HG03139 (cell line): ENCODE measurements at regions not wholly inside any gene's neighbourhood (a gene's known extent, or its start where the extent isn't known, plus 50 kb on each side); places are given as distances from the start of the nearest gene placed in this dataset.

Source experiments
- ATAC-seq: cut with Tn5 transposase; IDR thresholded peaks from one replicate; pipeline ENCODE4 v1.9.1; 2021; ENCODE audit not compliant: unreplicated experiment

GRCh38 chr6:84466511-84466910 lies 239.1 kb upstream of the CEP162 start:
- ATAC-seq, result no peak

DNA sequence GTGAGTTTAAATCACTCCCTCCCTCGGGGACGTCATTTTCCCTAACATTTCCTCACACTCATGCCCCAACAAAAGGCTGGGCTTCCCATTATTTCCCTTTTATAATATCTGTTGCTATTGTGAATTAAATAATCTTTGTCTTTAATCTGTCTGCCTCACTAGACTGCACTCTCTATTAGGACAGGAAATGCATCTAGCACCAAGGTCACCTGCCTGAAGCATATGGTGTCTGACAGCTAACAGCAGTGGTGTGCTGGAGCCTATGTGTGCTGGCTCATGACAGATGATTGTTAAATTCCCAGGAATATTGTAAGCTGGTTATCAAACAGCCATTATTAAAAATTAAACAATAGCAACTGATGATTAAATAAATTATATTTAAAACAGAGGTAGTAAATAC lies 237.0 kb upstream of the CEP162 start:
- no peak for ATAC-seq

DNA sequence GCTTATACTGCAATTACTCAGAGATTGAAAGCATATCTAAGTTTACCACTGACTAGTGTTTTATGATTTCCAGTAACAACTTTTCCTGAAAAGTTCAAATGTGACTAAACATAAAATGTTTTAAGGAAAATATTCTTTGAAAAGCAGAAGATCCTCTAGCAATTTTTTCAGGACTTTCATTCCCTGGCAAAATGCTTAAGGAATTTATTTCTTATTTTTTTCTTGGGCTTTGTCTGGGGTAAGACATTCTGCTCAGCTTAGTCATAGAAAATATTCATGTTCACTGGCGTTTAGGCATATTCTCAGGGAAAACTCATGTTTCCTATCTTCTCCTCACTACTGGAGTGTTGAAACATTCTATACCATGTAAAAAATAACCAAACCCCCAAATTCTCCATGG lies 235.3 kb upstream of the CEP162 start:
- no peak for ATAC-seq

GRCh38 chr6:84461461-84461860 lies 234.0 kb upstream of the CEP162 start:
- no peak for ATAC-seq

DNA sequence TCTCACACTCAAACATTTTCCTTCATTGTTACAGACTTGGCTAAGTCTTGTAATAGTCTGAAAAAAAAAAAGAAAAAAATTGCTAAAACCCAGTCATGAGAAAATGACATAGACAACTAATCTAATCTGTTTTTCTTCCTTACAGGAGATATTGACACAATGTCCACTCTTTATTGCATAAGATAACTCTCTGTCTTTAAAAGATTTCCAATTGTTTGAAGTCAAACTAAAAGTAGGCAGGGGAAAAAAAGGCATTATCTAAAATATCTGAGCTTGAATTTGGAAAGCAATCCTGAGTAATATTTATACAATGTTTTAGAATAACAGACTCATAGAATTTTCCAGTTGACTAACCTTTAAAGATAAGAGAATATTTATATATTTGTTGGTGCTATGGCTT lies 233.0 kb upstream of the CEP162 start:
- no peak for ATAC-seq

DNA sequence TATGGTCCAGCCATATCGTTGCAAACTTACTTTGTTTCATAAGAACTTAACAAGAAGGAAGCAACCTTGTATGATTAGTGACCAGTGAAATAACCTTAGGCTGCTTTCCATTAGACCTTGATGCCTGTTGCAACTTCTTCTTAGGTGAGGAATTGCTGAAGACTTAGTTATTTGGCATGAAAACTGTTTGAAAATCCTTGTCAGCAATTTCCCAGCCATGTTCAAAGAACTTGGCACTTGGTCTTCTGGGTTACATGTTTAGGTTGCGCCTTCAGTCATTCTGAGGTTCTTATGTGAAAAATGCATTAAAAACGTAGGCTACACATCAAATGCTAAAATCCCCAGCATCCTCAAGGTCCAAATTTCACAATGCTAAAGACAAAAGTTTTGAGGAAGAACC lies 232.0 kb upstream of the CEP162 start:
- ATAC-seq, result no peak

- no peak for ATAC-seq
Measured at GRCh38 chr6:84458271-84458670, 230.8 kb upstream of the CEP162 start.

GRCh38 chr6:84457276-84457675 lies 229.8 kb upstream of the CEP162 start:
- no peak for ATAC-seq

- no peak for ATAC-seq
Measured at GRCh38 chr6:84456803-84457202, 229.4 kb upstream of the CEP162 start.

GRCh38 chr6:84455511-84456029 lies 228.1 kb upstream of the CEP162 start:
- ATAC-seq, result no peak

GRCh38 chr6:84453499-84453898 lies 226.1 kb upstream of the CEP162 start:
- ATAC-seq, result no peak

DNA sequence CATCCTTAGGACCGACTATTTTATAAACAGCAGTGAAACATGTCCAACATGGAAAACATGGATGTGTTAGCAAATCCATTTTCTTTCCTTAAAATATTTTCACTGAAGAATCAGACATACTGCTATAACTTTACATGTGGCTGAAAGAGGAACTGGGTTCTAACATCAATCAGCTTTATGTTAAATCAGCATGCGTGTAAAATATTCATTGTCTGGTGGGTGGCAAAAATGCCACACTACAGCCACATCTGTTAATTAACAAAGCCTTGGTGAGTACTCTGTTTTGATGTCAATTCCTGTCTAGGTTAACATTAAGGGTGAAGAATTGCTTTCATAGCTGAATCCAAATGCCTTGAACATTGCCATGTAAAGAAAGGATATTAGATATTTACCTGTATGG lies 222.6 kb upstream of the CEP162 start:
- ATAC-seq, result no peak

- no peak for ATAC-seq
Measured at GRCh38 chr6:84449220-84449619, 221.8 kb upstream of the CEP162 start.

- no peak for ATAC-seq
Measured at GRCh38 chr6:84448331-84448730, 220.9 kb upstream of the CEP162 start.

DNA sequence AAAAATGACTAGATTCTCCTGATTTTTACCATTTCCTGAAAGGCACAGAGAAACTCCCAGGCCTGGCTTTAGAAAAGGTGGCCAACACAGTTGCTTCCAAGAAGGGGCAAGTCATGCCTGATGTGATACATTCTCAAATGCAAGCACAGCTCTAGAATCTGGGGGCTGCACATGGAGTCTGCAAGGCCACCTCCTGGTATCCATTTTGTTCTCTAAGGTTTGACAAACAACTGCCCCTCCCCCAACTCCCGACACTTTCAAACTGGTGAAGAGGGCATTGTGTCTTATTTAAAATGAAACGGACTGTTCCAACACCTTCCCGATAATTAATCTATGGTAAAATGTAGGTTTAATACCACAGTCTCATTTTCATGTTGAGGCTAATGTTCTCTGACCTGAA lies 220.2 kb upstream of the CEP162 start:
- no peak for ATAC-seq

GRCh38 chr6:84445068-84445467 lies 217.6 kb upstream of the CEP162 start:
- ATAC-seq, result no peak

- ATAC-seq, result no peak
Measured at GRCh38 chr6:84442208-84442607, 214.8 kb upstream of the CEP162 start.

DNA sequence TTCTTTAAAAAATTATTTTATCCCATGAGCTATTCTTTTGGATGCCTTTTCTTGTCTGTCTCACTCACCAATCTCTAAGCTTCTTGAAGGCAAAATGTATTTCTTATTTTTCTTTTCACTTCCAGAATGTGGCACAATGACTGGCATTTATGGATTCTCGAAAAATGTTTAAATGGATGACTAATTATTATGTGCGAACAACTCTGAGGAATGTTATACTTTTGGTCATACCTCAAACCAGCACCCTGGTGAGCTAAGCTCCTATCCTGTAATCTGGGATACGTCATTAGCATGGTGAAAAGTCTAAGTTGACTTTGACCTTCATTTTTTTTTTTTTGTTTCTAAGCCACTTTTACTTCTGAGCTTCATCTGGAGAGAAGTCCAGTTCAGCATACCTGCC lies 214.0 kb upstream of the CEP162 start:
- no peak for ATAC-seq

- ATAC-seq, result no peak
Measured at GRCh38 chr6:84434550-84434949, 207.1 kb upstream of the CEP162 start.

GRCh38 chr6:84432619-84433018 lies 205.2 kb upstream of the CEP162 start:
- ATAC-seq, result no peak

GRCh38 chr6:84428300-84428907 lies 201.0 kb upstream of the CEP162 start:
- no peak for ATAC-seq

DNA sequence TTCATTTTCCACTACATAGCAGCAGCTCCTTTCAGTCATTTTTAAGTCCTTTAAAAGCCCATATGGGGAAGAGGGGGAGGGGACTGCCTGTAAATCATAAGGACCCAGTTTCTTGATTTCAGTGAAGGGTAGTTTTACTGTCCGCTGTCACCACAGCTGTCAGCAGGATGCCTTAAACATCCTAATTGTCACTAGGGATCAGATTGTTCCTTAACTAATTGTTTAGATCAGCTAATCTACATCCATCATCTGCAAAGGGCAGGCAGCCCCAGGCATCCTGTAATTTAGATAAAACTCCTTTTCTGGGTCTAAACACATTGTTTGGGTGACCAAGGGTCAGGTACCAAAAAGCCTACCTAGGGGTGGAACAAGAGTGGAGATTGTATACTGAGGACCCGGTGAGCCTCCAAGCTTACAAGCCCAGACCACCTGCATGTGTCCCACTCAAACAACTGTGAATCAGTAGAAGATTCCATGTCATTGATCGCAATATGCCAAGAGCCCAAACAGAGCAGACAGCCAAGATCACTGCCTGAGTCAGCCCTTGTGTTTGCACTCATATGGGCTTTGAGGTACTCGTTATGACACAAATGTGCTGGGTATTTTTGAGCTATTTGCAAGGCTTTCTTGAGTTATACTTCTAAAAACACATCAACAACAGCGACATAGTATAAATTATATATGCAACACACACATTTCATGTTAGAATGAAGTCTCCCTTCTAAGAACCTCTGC lies 198.7 kb upstream of the CEP162 start:
- ATAC-seq, result no peak

DNA sequence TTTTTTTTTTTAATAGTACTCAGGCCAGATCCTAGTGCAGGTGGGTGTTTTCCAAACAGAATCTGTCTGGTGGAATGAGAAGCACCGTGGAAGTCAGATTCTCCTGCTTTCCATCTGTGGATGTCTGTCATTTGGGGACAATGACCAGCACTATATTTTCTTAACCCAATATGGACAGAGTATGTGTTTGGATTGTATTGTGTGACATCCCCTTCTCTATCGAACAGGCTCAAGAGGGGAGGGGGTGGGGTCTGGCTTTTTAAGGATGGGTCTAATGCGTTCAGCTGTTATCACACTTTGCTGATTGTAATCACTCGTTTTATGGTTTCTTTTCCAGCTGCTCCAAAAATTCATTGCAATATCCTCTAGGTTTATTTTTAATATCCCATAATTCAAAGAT lies 197.5 kb upstream of the CEP162 start:
- no peak for ATAC-seq
